GM12878 (cell line): ENCODE measurements at regions not wholly inside any gene's neighbourhood (a gene's known extent, or its start where the extent isn't known, plus 50 kb on each side); places are given as distances from the start of the nearest gene placed in this dataset.

Experiments used
- RAD21 ChIP-seq: IDR thresholded peaks from 2 replicates; pipeline ENCODE4 v1.6.1; 2011; ENCODE audit warnings: mild to moderate bottlenecking, low read depth, low read length, moderate library complexity; ENCODE audit not compliant: insufficient read depth
- TF ChIP-seq, protein P1 (sequence below), 3 experiments: IDR thresholded peaks in 2 of 3; conservative IDR thresholded peaks in 1 of 3; 2 replicates each; pipeline ENCODE4 v1.5.1; 2011; ENCODE audit warnings: low read depth in 3 of 3, low read length in 3 of 3, mild to moderate bottlenecking in 3 of 3, control low read depth in 2 of 3, moderate library complexity in 2 of 3, inconsistent platforms in 1 of 3, mixed read lengths in 1 of 3; ENCODE audit not compliant: control insufficient read depth in 2 of 3, insufficient read depth in 1 of 3; ENCODE audit errors: extremely low read depth in 1 of 3
- TF ChIP-seq, protein P2 (sequence below): fragments of 450-650 bp; IDR thresholded peaks from 2 replicates; pipeline ENCODE4 v1.6.1; 2017; ENCODE audit warnings: low read depth, mild to moderate bottlenecking, moderate library complexity

DNA sequence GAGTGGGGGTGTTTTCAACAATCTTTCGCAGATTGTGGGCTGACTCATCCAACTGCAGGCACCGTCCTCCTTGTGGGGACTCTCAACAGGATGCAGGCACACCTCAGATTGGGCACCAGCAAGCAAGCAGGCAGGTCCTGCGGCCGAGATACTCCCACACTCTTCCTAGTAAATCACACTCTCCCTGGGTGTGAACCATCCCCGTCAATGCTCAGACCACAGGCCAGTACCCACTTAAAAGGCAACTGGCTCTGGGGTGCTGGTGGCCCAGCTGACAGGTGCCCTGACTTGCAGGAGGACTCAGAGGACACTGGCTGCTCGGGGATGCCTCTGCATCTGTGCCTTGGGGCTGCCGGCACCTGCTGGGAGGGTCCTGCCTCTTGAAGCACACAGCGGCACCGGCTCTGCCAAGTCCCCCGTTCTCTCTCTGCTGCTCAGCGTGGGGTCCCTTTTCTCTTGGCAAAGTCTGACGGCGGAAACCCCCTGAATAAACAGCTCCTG is 282.5 kb downstream of the CTTN start:
- no peak for TF ChIP-seq RAD21
- TF ChIP-seq, protein P1, sequence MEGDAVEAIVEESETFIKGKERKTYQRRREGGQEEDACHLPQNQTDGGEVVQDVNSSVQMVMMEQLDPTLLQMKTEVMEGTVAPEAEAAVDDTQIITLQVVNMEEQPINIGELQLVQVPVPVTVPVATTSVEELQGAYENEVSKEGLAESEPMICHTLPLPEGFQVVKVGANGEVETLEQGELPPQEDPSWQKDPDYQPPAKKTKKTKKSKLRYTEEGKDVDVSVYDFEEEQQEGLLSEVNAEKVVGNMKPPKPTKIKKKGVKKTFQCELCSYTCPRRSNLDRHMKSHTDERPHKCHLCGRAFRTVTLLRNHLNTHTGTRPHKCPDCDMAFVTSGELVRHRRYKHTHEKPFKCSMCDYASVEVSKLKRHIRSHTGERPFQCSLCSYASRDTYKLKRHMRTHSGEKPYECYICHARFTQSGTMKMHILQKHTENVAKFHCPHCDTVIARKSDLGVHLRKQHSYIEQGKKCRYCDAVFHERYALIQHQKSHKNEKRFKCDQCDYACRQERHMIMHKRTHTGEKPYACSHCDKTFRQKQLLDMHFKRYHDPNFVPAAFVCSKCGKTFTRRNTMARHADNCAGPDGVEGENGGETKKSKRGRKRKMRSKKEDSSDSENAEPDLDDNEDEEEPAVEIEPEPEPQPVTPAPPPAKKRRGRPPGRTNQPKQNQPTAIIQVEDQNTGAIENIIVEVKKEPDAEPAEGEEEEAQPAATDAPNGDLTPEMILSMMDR (IDR thresholded peaks at IDR 0.05 in 2 of 3, conservative IDR thresholded peaks at IDR 0.05 in 1 of 3; ENCODE audit: control insufficient read depth in 2 of 3, extremely low read depth in 1 of 3, insufficient read depth in 1 of 3, low read depth in 3 of 3, low read length in 3 of 3): no peak
- TF ChIP-seq, protein P2, sequence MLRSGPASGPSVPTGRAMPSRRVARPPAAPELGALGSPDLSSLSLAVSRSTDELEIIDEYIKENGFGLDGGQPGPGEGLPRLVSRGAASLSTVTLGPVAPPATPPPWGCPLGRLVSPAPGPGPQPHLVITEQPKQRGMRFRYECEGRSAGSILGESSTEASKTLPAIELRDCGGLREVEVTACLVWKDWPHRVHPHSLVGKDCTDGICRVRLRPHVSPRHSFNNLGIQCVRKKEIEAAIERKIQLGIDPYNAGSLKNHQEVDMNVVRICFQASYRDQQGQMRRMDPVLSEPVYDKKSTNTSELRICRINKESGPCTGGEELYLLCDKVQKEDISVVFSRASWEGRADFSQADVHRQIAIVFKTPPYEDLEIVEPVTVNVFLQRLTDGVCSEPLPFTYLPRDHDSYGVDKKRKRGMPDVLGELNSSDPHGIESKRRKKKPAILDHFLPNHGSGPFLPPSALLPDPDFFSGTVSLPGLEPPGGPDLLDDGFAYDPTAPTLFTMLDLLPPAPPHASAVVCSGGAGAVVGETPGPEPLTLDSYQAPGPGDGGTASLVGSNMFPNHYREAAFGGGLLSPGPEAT: no peak
